Panc1 (cell line): ENCODE measurements at regions not wholly inside any gene's neighbourhood (a gene's known extent, or its start where the extent isn't known, plus 50 kb on each side); places are given as distances from the start of the nearest gene placed in this dataset.

Experiments used
- ATAC-seq: fragments of 200-7000 bp; cut with Tn5 transposase; 2 replicates; pipeline ENCODE4 v1.9.1; 2020; ENCODE audit warnings: mild to moderate bottlenecking, moderate library complexity
- BruUV-seq: library from RNA; stranded (reverse); fragments of 400-500 nt; replicated peaks from 2 replicates; lab custom pipeline; 2021; lab: Mats Ljungman, UMichigan
- CTCF ChIA-PET: fragments of 300-600 bp; sonication (Branson Sonifier 250); formaldehyde crosslinking; loops from one replicate; lab custom pipeline; 2022; ENCODE audit warnings: antibody characterized with exemption; lab: Charles Lee
- POLR2A ChIA-PET: fragments of 300-600 bp; sonication (Branson Sonifier 250); formaldehyde crosslinking; loops from one replicate; lab custom pipeline; 2022; ENCODE audit warnings: antibody characterized with exemption; lab: Charles Lee
- DNase-seq: peaks from one replicate; pipeline ENCODE4 v3.0.0-alpha.2; 2010; ENCODE audit warnings: low read depth, low spot score
- H3K27ac ChIP-seq: 2 replicates; pipeline ENCODE4 v1.5.1; 2011; ENCODE audit warnings: mild to moderate bottlenecking, low read length, inconsistent platforms
- H3K27me3 ChIP-seq: fragments of 200-500 bp; sonication (Bioruptor generic); 2 replicates; pipeline ENCODE4 v1.6.0; 2014; ENCODE audit warnings: low read length, inconsistent platforms; ENCODE audit not compliant: control insufficient read depth, insufficient read depth
- H3K36me3 ChIP-seq: fragments of 200-500 bp; sonication (Bioruptor generic); 2 replicates; pipeline ENCODE4 v1.5.1; 2014; ENCODE audit warnings: inconsistent platforms, mild to moderate bottlenecking, low read length, moderate library complexity; ENCODE audit not compliant: control insufficient read depth, insufficient read depth
- H3K4me1 ChIP-seq: 2 replicates; pipeline ENCODE4 v1.5.1; 2011; ENCODE audit warnings: inconsistent platforms, mild to moderate bottlenecking, low read length, moderate library complexity; ENCODE audit not compliant: control insufficient read depth, insufficient read depth
- H3K4me3 ChIP-seq, 2 experiments: 2 replicates each; pipeline ENCODE4 v1.5.1; 2011 to 2012; ENCODE audit warnings: low read depth in 2 of 2, low read length in 2 of 2, mild to moderate bottlenecking in 2 of 2, inconsistent platforms in 1 of 2, moderate library complexity in 1 of 2
- H3K9me3 ChIP-seq: fragments of 200-500 bp; sonication (Bioruptor generic); 2 replicates; pipeline ENCODE4 v1.5.1; 2014; ENCODE audit warnings: low read depth, mild to moderate bottlenecking, inconsistent platforms, low read length, moderate library complexity; ENCODE audit not compliant: control insufficient read depth, insufficient read depth
- CTCF ChIP-seq: fragments of 450-650 bp; IDR thresholded peaks from 2 replicates; pipeline ENCODE4 v1.5.1; 2017; ENCODE audit warnings: mild to moderate bottlenecking
- POLR2AphosphoS5 ChIP-seq: IDR thresholded peaks from 2 replicates; pipeline ENCODE4 v1.6.1; 2012; ENCODE audit warnings: mild to moderate bottlenecking, low read depth, low read length, moderate library complexity
- REST ChIP-seq, 2 experiments: IDR thresholded peaks; 2 replicates each; pipeline ENCODE4 v1.6.1; 2011 to 2012; ENCODE audit warnings: low read depth in 2 of 2, control low read depth in 1 of 2, low read length in 1 of 2, mild to moderate bottlenecking in 1 of 2, moderate library complexity in 1 of 2; ENCODE audit not compliant: insufficient read depth in 1 of 2
- SIN3A ChIP-seq: IDR thresholded peaks from 2 replicates; pipeline ENCODE4 v1.6.1; 2012; ENCODE audit warnings: low read depth, mild to moderate bottlenecking, low read length, moderate library complexity, borderline replicate concordance; ENCODE audit not compliant: insufficient read depth
- TCF7L2 ChIP-seq: IDR thresholded peaks from 2 replicates; pipeline ENCODE4 v1.6.1; 2011; ENCODE audit warnings: mild to moderate bottlenecking, low read depth, low read length, inconsistent platforms
- in situ Hi-C: cut with HindIII; loops from 2 replicates; pipeline ENCODE4 v1.10.0; 2016; ENCODE audit warnings: low sequenced_read_pairs, low pct_unique_long_range_greater_than_20kb
- intact Hi-C: fragments of 100-400 bp; cut with micrococcal nuclease; formaldehyde crosslinking; loops from one replicate; pipeline ENCODE4 v1.10.0; 2022; ENCODE audit not compliant: unreplicated experiment

GRCh38 chr16:72442385-72443158 is 270.6 kb upstream of the PMFBP1 start:
- intact Hi-C loops (no loop called here), in situ Hi-C loops (no loop called here)
- BruUV-seq, result no TSS peak
- no peak overlapping the region for H3K4me3 ChIP-seq
- no peak overlapping the region for H3K27ac ChIP-seq
- TF ChIP-seq CTCF (no peak), SIN3A (no peak), TCF7L2 (no peak), POLR2AphosphoS5 (no peak), REST (IDR thresholded peaks at IDR 0.05; ENCODE audit: insufficient read depth in 1 of 2, low read depth in 2 of 2, low read length in 1 of 2) (no peak)
- ChIA-PET CTCF (no interaction called here), POLR2A (no interaction called here)
- ATAC-seq, result no peak
- no peaks in the 10 kb centered on the region for H3K36me3 ChIP-seq
- H3K9me3 ChIP-seq, result no peaks in the 10 kb centered on the region
- no peaks in the 10 kb centered on the region for H3K4me1 ChIP-seq
- no peak for DNase-seq
- H3K27me3 ChIP-seq, result no peaks in the 10 kb centered on the region

GRCh38 chr16:72437891-72438290 is 265.9 kb upstream of the PMFBP1 start:
- in situ Hi-C loops, result no loop called here

More at GRCh38 chr16:72437891-72438290, 265.9 kb upstream of the PMFBP1 start:
- H3K36me3 ChIP-seq, result no peaks in the 10 kb centered on the region
- no peaks in the 10 kb centered on the region for H3K4me1 ChIP-seq
- DNase-seq (no peak), ATAC-seq (no peak)
- no peak overlapping the region for H3K4me3 ChIP-seq
- TF ChIP-seq POLR2AphosphoS5 (no peak), REST (IDR thresholded peaks at IDR 0.05; ENCODE audit: insufficient read depth in 1 of 2, low read depth in 2 of 2, low read length in 1 of 2) (no peak), SIN3A (no peak), CTCF (no peak), TCF7L2 (no peak)
- ChIA-PET POLR2A (no interaction called here), CTCF (no interaction called here)
- intact Hi-C loops, result no loop called here
- H3K9me3 ChIP-seq, result peaks cover 11% of the 10 kb centered on the region
- BruUV-seq, result no TSS peak
- no peak overlapping the region for H3K27ac ChIP-seq
- no peaks in the 10 kb centered on the region for H3K27me3 ChIP-seq
